H9 (cell line): ENCODE measurements at regions not wholly inside any gene's neighbourhood (a gene's known extent, or its start where the extent isn't known, plus 50 kb on each side); places are given as distances from the start of the nearest gene placed in this dataset.

ENCODE experiments used
- DNase-seq: peaks from one replicate; pipeline ENCODE4 v3.0.0-alpha.2; 2017
- H2AFZ ChIP-seq: one replicate; pipeline ENCODE4 v1.6.1; 2013; ENCODE audit warnings: mild to moderate bottlenecking, low read length, control low read depth, moderate library complexity
- H2AK5ac ChIP-seq: 2 replicates; pipeline ENCODE4 v1.6.1; 2013; ENCODE audit warnings: low read length, control low read depth, mixed read lengths; ENCODE audit not compliant: insufficient read length
- H2BK120ac ChIP-seq: one replicate; pipeline ENCODE4 v1.6.1; 2013; ENCODE audit warnings: low read depth, mild to moderate bottlenecking, low read length, control low read depth, inconsistent platforms; ENCODE audit not compliant: poor library complexity, severe bottlenecking
- H2BK12ac ChIP-seq: 2 replicates; pipeline ENCODE4 v1.6.1; 2013; ENCODE audit warnings: low read length, control low read depth, mixed read lengths, low read depth; ENCODE audit not compliant: insufficient read length
- H2BK15ac ChIP-seq: 2 replicates; pipeline ENCODE4 v1.6.1; 2013; ENCODE audit warnings: low read depth, low read length, control low read depth
- H2BK20ac ChIP-seq: one replicate; pipeline ENCODE4 v1.6.1; 2013; ENCODE audit warnings: low read depth, mild to moderate bottlenecking, low read length, control low read depth, inconsistent platforms; ENCODE audit not compliant: poor library complexity, severe bottlenecking
- H2BK5ac ChIP-seq: 2 replicates; pipeline ENCODE4 v1.6.1; 2013; ENCODE audit warnings: low read length, control low read depth, mixed read lengths; ENCODE audit not compliant: insufficient read length
- H3K14ac ChIP-seq: 2 replicates; pipeline ENCODE4 v1.6.1; 2013; ENCODE audit warnings: low read length, control low read depth; ENCODE audit not compliant: insufficient read depth
- H3K18ac ChIP-seq: 2 replicates; pipeline ENCODE4 v1.6.1; 2013; ENCODE audit warnings: low read depth, mild to moderate bottlenecking, mixed read lengths, low read length, control low read depth; ENCODE audit not compliant: insufficient read length
- H3K23ac ChIP-seq: 2 replicates; pipeline ENCODE4 v1.6.1; 2013; ENCODE audit warnings: low read length, control low read depth, mixed read lengths, low read depth; ENCODE audit not compliant: insufficient read length
- H3K23me2 ChIP-seq: 2 replicates; pipeline ENCODE4 v1.6.1; 2013; ENCODE audit warnings: low read depth, mild to moderate bottlenecking, mixed read lengths, low read length, control low read depth; ENCODE audit not compliant: insufficient read length, poor library complexity, severe bottlenecking
- H3K27ac ChIP-seq: 2 replicates; pipeline ENCODE4 v1.5.1; 2013; ENCODE audit warnings: low read length, control low read depth, mixed read lengths, low read depth; ENCODE audit not compliant: insufficient read length
- H3K27me3 ChIP-seq: 2 replicates; pipeline ENCODE4 v1.6.1; 2013; ENCODE audit warnings: low read length, control low read depth, inconsistent platforms; ENCODE audit not compliant: insufficient read depth
- H3K4ac ChIP-seq: 2 replicates; pipeline ENCODE4 v1.6.1; 2013; ENCODE audit warnings: low read depth, mild to moderate bottlenecking, control low read depth, inconsistent platforms, low read length, moderate library complexity
- H3K4me1 ChIP-seq: 2 replicates; pipeline ENCODE4 v1.6.1; 2013; ENCODE audit warnings: low read length, control low read depth, inconsistent platforms; ENCODE audit not compliant: insufficient read depth
- H3K4me2 ChIP-seq: 2 replicates; pipeline ENCODE4 v1.6.1; 2013; ENCODE audit warnings: low read length, control low read depth, mixed read lengths; ENCODE audit not compliant: insufficient read length, insufficient read depth
- H3K56ac ChIP-seq: 2 replicates; pipeline ENCODE4 v1.6.1; 2013; ENCODE audit warnings: low read depth, mild to moderate bottlenecking, mixed read lengths, low read length, control low read depth; ENCODE audit not compliant: insufficient read length
- H3K79me1 ChIP-seq: 2 replicates; pipeline ENCODE4 v1.6.1; 2013; ENCODE audit warnings: low read depth, mild to moderate bottlenecking, moderate library complexity, low read length, control low read depth, inconsistent platforms; ENCODE audit not compliant: insufficient read depth, poor library complexity, severe bottlenecking
- H3K79me2 ChIP-seq: 2 replicates; pipeline ENCODE4 v1.6.1; 2013; ENCODE audit warnings: low read length, control low read depth, inconsistent platforms; ENCODE audit not compliant: insufficient read depth
- H3K9ac ChIP-seq: 2 replicates; pipeline ENCODE4 v1.6.1; 2013; ENCODE audit warnings: low read length, control low read depth, mixed read lengths; ENCODE audit not compliant: insufficient read length; ENCODE audit errors: extremely low read depth
- H3K9me3 ChIP-seq: one replicate; pipeline ENCODE4 v1.6.1; 2013; ENCODE audit warnings: low read depth, low read length, inconsistent platforms; ENCODE audit not compliant: control insufficient read depth
- H3T11ph ChIP-seq: one replicate; pipeline ENCODE4 v1.6.1; 2013; ENCODE audit warnings: mild to moderate bottlenecking, low read length, control low read depth, inconsistent platforms
- H4K20me1 ChIP-seq: one replicate; pipeline ENCODE4 v1.6.1; 2013; ENCODE audit not compliant: control insufficient read depth, insufficient read length, insufficient read depth
- H4K5ac ChIP-seq: 2 replicates; pipeline ENCODE4 v1.6.1; 2013; ENCODE audit warnings: low read depth, mild to moderate bottlenecking, mixed read lengths, low read length, control low read depth; ENCODE audit not compliant: insufficient read length
- H4K8ac ChIP-seq: replicated peaks from 2 replicates; pipeline ENCODE4 v1.6.1; 2013; ENCODE audit warnings: low read length, control low read depth, mixed read lengths, low read depth; ENCODE audit not compliant: insufficient read length
- H4K91ac ChIP-seq: 2 replicates; pipeline ENCODE4 v1.6.1; 2013; ENCODE audit warnings: low read depth, mild to moderate bottlenecking, moderate library complexity, mixed read lengths, low read length, control low read depth; ENCODE audit not compliant: insufficient read length
- H3K27ac Mint-ChIP-seq, 3 experiments: 2 replicates in 2 of 3; 3 replicates in 1 of 3; pipeline ENCODE4 v1.8.0; 2020 to 2021; ENCODE audit warnings: mixed read lengths in 3 of 3, mild to moderate bottlenecking in 1 of 3, moderate library complexity in 1 of 3
- H3K27me3 Mint-ChIP-seq: 2 replicates; pipeline ENCODE4 v1.8.0; 2021; ENCODE audit warnings: low read depth, mild to moderate bottlenecking, moderate library complexity, mixed read lengths
- H3K36me3 Mint-ChIP-seq, 3 experiments: 2 replicates in 2 of 3; 3 replicates in 1 of 3; pipeline ENCODE4 v1.8.0; 2020 to 2021; ENCODE audit warnings: low read depth in 3 of 3, mixed read lengths in 3 of 3; ENCODE audit not compliant: insufficient read depth in 1 of 3
- H3K4me1 Mint-ChIP-seq, 2 experiments: 2 replicates each; pipeline ENCODE4 v1.8.0; 2020; ENCODE audit warnings: mixed read lengths in 2 of 2
- H3K4me3 Mint-ChIP-seq, 2 experiments: 2 replicates in 1 of 2; 3 replicates in 1 of 2; pipeline ENCODE4 v1.8.0; 2020 to 2021; ENCODE audit warnings: mild to moderate bottlenecking in 2 of 2, mixed read lengths in 2 of 2, moderate library complexity in 1 of 2
- H3K9me3 Mint-ChIP-seq, 2 experiments: 2 replicates in 1 of 2; 3 replicates in 1 of 2; pipeline ENCODE4 v1.8.0; 2020; ENCODE audit warnings: mild to moderate bottlenecking in 2 of 2, mixed read lengths in 2 of 2, moderate library complexity in 1 of 2
- WGBS: extraction: QIAGEN DNeasy Blood & Tissue Kit; methylation state at CpG from one replicate; pipeline ENCODE4 v1.1.7; 2013; ENCODE audit warnings: missing lambda C conversion rate, low lambda C conversion rate, mixed read lengths; ENCODE audit not compliant: insufficient read length; ENCODE audit errors: extremely low coverage; 5-methylcytosine and 5-hydroxymethylcytosine counted together
- TF ChIP-seq, protein P1 (sequence below): fragments of 200-600 bp; sonication (generic); conservative IDR thresholded peaks from 3 replicates; pipeline ENCODE4 v1.8.0; 2021; ENCODE audit warnings: antibody characterized with exemption, mild to moderate bottlenecking

DNA sequence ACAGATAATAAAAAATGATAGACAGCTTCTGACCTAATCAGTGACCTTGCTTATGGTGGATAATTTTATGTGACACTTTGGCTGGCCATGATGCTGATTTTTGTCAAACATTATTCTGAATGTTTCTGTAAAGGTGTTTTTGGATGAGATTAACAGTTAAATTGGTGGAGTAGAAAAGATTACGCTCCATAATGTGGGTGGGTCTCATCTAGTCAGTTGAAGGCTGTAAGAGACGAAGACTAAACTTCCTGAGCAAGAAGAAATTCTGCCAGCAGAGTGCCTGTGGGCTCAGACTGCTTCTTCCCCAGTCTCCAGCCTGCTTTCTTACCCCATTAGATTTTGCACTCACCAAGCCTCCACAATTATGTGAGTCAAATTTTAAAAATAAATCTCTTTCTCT is 214.9 kb upstream of the ITGA4 start:
- Mint-ChIP-seq H3K36me3 (no peaks in the 10 kb centered on the region), H3K27ac (no peak overlapping the region), H3K4me3 (no peak overlapping the region), H3K4me1 (no peaks in the 10 kb centered on the region), H3K9me3 (no peaks in the 10 kb centered on the region), H3K27me3 (no peaks in the 10 kb centered on the region)
- WGBS, result no CpG with 5 or more reads among the region's 2 CpGs
- Histone ChIP-seq H3K79me1 (no peaks in the 10 kb centered on the region), H3K9me3 (no peaks in the 10 kb centered on the region), H3K14ac (no peak overlapping the region), H2BK120ac (no peak overlapping the region), H4K5ac (no peak overlapping the region), H4K91ac (no peak overlapping the region), H3K79me2 (no peaks in the 10 kb centered on the region), H4K20me1 (no peaks in the 10 kb centered on the region), H3K27me3 (no peaks in the 10 kb centered on the region), H3K9ac (no peak overlapping the region), H3T11ph (no peak overlapping the region), H3K4me2 (no peak overlapping the region), H3K18ac (no peak overlapping the region), H2BK20ac (no peak overlapping the region), H4K8ac (no peak overlapping the region), H2BK15ac (no peak overlapping the region), H3K23me2 (no peaks in the 10 kb centered on the region), H2BK5ac (no peak overlapping the region), H3K4ac (no peak overlapping the region), H3K27ac (no peak overlapping the region), H2AFZ (no peak overlapping the region), H3K56ac (no peak overlapping the region), H2AK5ac (no peak overlapping the region), H3K23ac (no peak overlapping the region), H2BK12ac (no peak overlapping the region), H3K4me1 (no peaks in the 10 kb centered on the region)
- TF ChIP-seq, protein P1, sequence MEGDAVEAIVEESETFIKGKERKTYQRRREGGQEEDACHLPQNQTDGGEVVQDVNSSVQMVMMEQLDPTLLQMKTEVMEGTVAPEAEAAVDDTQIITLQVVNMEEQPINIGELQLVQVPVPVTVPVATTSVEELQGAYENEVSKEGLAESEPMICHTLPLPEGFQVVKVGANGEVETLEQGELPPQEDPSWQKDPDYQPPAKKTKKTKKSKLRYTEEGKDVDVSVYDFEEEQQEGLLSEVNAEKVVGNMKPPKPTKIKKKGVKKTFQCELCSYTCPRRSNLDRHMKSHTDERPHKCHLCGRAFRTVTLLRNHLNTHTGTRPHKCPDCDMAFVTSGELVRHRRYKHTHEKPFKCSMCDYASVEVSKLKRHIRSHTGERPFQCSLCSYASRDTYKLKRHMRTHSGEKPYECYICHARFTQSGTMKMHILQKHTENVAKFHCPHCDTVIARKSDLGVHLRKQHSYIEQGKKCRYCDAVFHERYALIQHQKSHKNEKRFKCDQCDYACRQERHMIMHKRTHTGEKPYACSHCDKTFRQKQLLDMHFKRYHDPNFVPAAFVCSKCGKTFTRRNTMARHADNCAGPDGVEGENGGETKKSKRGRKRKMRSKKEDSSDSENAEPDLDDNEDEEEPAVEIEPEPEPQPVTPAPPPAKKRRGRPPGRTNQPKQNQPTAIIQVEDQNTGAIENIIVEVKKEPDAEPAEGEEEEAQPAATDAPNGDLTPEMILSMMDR, result no peak
- no peak for DNase-seq
